Mammary epithelial cell (primary cell): ENCODE measurements at regions not wholly inside any gene's neighbourhood (a gene's known extent, or its start where the extent isn't known, plus 50 kb on each side); places are given as distances from the start of the nearest gene placed in this dataset.

Experiments
- EZH2 ChIP-seq: IDR thresholded peaks from 2 replicates; pipeline ENCODE4 v1.6.1; 2012; ENCODE audit warnings: low read length, inconsistent platforms, borderline replicate concordance
- TF ChIP-seq, protein P1 (sequence below), 2 donors: IDR thresholded peaks in 1 of 2; conservative IDR thresholded peaks in 1 of 2; 2 replicates each; pipeline ENCODE4 v1.5.1; 2011 to 2012; ENCODE audit warnings: inconsistent platforms in 2 of 2, low read length in 2 of 2, mild to moderate bottlenecking in 2 of 2, control low read depth in 1 of 2, low read depth in 1 of 2; ENCODE audit not compliant: insufficient read depth in 1 of 2; ENCODE audit errors: extremely low read depth in 1 of 2

DNA sequence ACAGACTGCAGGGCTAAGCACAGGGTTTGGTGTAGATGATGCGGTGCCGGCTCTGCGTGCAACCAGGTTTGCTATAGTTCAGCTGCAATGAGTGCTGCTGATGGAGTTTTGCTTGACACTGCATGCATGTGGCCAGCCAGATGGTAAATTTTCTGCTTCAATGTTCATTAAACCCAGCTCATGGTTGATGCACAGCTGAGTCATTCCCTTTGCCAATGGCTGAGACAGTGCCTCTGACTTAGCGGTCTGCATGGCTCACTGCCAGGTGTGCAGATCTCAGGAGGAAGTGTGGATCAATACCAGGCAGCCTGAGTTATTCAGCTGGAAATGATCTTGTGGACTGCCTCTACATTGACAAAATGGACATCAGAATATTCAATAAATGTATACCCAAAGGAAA lies 172.7 kb upstream of the ZP4 start:
- TF ChIP-seq, protein P1, sequence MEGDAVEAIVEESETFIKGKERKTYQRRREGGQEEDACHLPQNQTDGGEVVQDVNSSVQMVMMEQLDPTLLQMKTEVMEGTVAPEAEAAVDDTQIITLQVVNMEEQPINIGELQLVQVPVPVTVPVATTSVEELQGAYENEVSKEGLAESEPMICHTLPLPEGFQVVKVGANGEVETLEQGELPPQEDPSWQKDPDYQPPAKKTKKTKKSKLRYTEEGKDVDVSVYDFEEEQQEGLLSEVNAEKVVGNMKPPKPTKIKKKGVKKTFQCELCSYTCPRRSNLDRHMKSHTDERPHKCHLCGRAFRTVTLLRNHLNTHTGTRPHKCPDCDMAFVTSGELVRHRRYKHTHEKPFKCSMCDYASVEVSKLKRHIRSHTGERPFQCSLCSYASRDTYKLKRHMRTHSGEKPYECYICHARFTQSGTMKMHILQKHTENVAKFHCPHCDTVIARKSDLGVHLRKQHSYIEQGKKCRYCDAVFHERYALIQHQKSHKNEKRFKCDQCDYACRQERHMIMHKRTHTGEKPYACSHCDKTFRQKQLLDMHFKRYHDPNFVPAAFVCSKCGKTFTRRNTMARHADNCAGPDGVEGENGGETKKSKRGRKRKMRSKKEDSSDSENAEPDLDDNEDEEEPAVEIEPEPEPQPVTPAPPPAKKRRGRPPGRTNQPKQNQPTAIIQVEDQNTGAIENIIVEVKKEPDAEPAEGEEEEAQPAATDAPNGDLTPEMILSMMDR (conservative IDR thresholded peaks at IDR 0.05 in 1 of 2, IDR thresholded peaks at IDR 0.05 in 1 of 2; ENCODE audit: extremely low read depth in 1 of 2, insufficient read depth in 1 of 2, low read depth in 1 of 2, low read length in 2 of 2): no peak
- TF ChIP-seq EZH2: no peak
